ENCODE measurements at regions not wholly inside any gene's neighbourhood (a gene's known extent, or its start where the extent isn't known, plus 50 kb on each side); places are given as distances from the start of the nearest gene placed in this dataset.
"Not testable (repeated sequence)": the region's sequence is repeated elsewhere in the genome, so short reads cannot be mapped to it uniquely, and the experiment has no call there.

DNA sequence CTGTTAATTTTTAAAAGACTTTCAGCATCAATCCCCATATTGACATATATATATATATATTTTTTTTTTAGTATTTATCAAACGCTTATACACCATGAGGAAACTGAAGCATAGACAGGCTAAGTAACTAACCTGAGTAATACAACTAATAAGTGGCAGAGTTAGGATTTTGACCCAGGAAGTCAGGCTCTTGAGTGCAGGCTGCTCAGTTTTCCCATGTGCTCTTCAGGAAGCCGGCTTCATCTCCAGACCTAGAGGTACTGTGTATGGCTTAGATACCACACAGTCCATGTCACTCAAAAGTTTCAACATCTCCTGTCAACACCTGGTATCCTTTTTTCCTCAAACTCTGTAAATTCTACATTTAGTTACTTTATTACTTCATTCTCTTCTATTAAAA, 841.7 kb upstream of the ACVR2A start:
- Histone ChIP-seq H3K9me3 (no peaks in the 10 kb centered on the region), H3K27me3 (no peaks in the 10 kb centered on the region), H3K4me3 (no peak overlapping the region), H3K36me3 (no peaks in the 10 kb centered on the region), H3K4me1 (no peaks in the 10 kb centered on the region), H3K27ac (no peak overlapping the region)
- intact Hi-C loops (cut with DNase I; ENCODE audit: low total_unique reads) = no loop called here
- DNase-seq (ENCODE audit: low spot score in 2 of 2) = no peak
- no peak for TF ChIP-seq CTCF (IDR thresholded peaks at IDR 0.05)
- no peak for TF ChIP-seq POLR2AphosphoS5 (IDR thresholded peaks at IDR 0.05)
- TF ChIP-seq POLR2A (IDR thresholded peaks at IDR 0.05) = no peak

DNA sequence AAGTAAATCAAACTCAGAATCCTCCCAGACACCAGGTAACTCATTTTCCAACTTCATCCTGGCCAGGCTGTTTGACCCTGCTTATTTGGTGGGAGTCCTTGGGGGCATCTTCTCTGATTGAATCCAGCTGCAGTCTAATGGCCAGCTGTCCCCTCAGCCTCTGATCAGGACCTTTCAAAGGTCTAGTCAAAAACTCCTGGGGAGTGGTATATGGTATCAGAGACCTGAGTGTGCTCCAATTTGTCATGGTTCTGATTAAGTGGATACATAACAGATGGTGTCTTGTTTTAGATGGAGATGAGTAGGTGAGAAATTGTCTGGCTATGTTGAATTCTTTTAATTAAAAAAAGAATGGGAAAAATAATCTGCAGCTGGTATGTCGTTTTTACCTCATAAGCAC, 842.6 kb upstream of the ACVR2A start:
- DNase-seq (ENCODE audit: low spot score in 2 of 2) = no peak
- no peak for TF ChIP-seq POLR2AphosphoS5 (IDR thresholded peaks at IDR 0.05)
- no peak for TF ChIP-seq CTCF (IDR thresholded peaks at IDR 0.05)
- no peak for TF ChIP-seq POLR2A (IDR thresholded peaks at IDR 0.05)
- Histone ChIP-seq H3K36me3 (no peaks in the 10 kb centered on the region), H3K9me3 (no peaks in the 10 kb centered on the region), H3K27me3 (no peaks in the 10 kb centered on the region), H3K27ac (no peak overlapping the region), H3K4me3 (no peak overlapping the region), H3K4me1 (no peaks in the 10 kb centered on the region)
- intact Hi-C loops (cut with DNase I; ENCODE audit: low total_unique reads) = no loop called here

GRCh38 chr2:147001061-147001460, 843.8 kb upstream of the ACVR2A start:
- intact Hi-C loops (cut with DNase I; ENCODE audit: low total_unique reads) = no loop called here
- Histone ChIP-seq H3K36me3 (no peaks in the 10 kb centered on the region), H3K4me1 (no peaks in the 10 kb centered on the region), H3K27me3 (no peaks in the 10 kb centered on the region), H3K9me3 (no peaks in the 10 kb centered on the region), H3K27ac (no peak overlapping the region), H3K4me3 (no peak overlapping the region)
- TF ChIP-seq CTCF (IDR thresholded peaks at IDR 0.05) = no peak
- no peak for TF ChIP-seq POLR2A (IDR thresholded peaks at IDR 0.05)
- no peak for TF ChIP-seq POLR2AphosphoS5 (IDR thresholded peaks at IDR 0.05)
- no peak for DNase-seq (ENCODE audit: low spot score in 2 of 2)

DNA sequence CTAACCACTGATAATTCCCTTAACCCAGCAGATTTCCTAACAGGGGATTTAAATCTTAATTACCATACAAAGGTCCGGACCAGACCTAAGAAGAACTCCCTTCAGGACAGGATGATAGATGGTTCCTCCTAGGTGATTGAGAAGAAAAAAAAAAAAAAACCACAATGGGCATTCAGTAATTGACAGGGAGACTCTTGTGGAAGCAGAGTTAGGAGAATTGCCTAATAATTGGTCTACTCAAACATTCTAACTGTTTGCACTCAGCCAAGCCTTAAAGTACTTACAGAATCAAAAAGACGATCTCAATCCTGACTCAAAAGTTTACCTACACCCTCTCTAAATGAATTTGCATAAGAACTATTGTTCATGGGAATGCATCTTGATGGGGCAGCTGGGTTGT, 844.7 kb upstream of the ACVR2A start:
- H3K36me3 ChIP-seq; H3K27ac ChIP-seq; H3K9me3 ChIP-seq; H3K27me3 ChIP-seq; H3K4me1 ChIP-seq; intact Hi-C loops (cut with DNase I; ENCODE audit: low total_unique reads); H3K4me3 ChIP-seq; DNase-seq (ENCODE audit: low spot score in 2 of 2): not testable (repeated sequence)

DNA sequence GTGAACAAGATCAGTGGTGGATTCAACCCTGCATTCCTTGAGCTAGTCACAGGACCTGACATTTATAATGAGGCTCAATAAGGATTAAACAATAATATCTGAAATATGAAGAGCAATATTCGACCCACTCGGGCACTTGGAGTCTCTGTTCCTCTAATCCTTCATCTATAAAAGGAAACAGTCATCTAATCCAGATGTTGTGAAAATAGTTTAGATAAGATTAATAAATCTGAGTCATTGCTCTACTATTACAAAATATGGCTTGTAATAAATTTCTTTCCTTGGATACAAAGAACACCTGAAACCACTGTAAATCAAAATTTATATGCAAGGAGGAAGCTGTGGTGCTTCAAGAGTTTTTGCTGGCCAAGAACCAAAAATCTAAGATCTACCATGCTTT, 846.9 kb upstream of the ACVR2A start:
- H3K27me3 ChIP-seq = no peaks in the 10 kb centered on the region
- DNase-seq (ENCODE audit: low spot score in 2 of 2) = no peak
- H3K9me3 ChIP-seq = no peaks in the 10 kb centered on the region
- no peaks in the 10 kb centered on the region for H3K4me1 ChIP-seq
- TF ChIP-seq POLR2AphosphoS5 (IDR thresholded peaks at IDR 0.05) (no peak), POLR2A (IDR thresholded peaks at IDR 0.05) (no peak), CTCF (IDR thresholded peaks at IDR 0.05) (no peak)
- no peaks in the 10 kb centered on the region for H3K36me3 ChIP-seq
- intact Hi-C loops (cut with DNase I; ENCODE audit: low total_unique reads) = no loop called here
- no peak overlapping the region for H3K27ac ChIP-seq
- no peak overlapping the region for H3K4me3 ChIP-seq

DNA sequence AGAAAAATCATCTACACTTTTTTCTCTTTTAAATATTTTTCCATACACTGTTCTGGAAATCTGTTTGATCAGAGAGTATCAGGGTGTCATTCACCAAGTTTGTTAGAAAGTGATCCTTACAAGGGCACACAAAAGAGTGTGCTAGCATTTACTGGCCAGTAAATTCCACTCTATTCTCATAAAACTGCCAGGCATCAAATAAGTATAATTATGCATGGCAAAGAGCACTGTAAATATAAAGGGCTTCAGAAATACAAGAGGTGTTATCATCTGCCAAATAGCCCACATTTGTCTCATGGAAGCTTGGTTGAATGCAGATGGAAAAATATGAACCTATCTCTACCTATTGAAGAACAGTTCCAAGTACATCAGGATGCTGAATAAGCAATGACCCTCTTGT, 847.3 kb upstream of the ACVR2A start:
- Histone ChIP-seq H3K27ac (no peak overlapping the region), H3K27me3 (no peaks in the 10 kb centered on the region), H3K4me1 (no peaks in the 10 kb centered on the region), H3K9me3 (no peaks in the 10 kb centered on the region), H3K4me3 (no peak overlapping the region), H3K36me3 (no peaks in the 10 kb centered on the region)
- DNase-seq (ENCODE audit: low spot score in 2 of 2) = no peak
- intact Hi-C loops (cut with DNase I; ENCODE audit: low total_unique reads) = no loop called here
- TF ChIP-seq POLR2AphosphoS5 (IDR thresholded peaks at IDR 0.05) (no peak), CTCF (IDR thresholded peaks at IDR 0.05) (no peak), POLR2A (IDR thresholded peaks at IDR 0.05) (no peak)
